Progenitor cell of endocrine pancreas (in vitro differentiated cells): ENCODE measurements at regions not wholly inside any gene's neighbourhood (a gene's known extent, or its start where the extent isn't known, plus 50 kb on each side); places are given as distances from the start of the nearest gene placed in this dataset.
A peak's percentile ranks its signal among the peaks of the same experiment; 100 is the strongest.

Experiments used
- DNase-seq: peaks from one replicate; pipeline ENCODE4 v3.0.0; 2021; ENCODE audit warnings: low spot score; ENCODE audit not compliant: unreplicated experiment
- H3K27ac Mint-ChIP-seq: 2 replicates; pipeline ENCODE4 v1.8.0; 2021; ENCODE audit warnings: mild to moderate bottlenecking, moderate library complexity, mixed read lengths
- H3K27me3 Mint-ChIP-seq: 2 replicates; pipeline ENCODE4 v1.8.0; 2021; ENCODE audit warnings: mixed read lengths
- H3K36me3 Mint-ChIP-seq: 2 replicates; pipeline ENCODE4 v1.8.0; 2022; ENCODE audit warnings: mixed read lengths; ENCODE audit not compliant: insufficient read depth
- H3K4me1 Mint-ChIP-seq: 2 replicates; pipeline ENCODE4 v1.8.0; 2021; ENCODE audit warnings: low read depth, mixed read lengths
- H3K4me3 Mint-ChIP-seq: 2 replicates; pipeline ENCODE4 v1.8.0; 2021; ENCODE audit warnings: low read depth, mild to moderate bottlenecking, moderate library complexity, mixed read lengths
- H3K9me3 Mint-ChIP-seq: 2 replicates; pipeline ENCODE4 v1.8.0; 2021; ENCODE audit warnings: low read depth, mixed read lengths
- TF ChIP-seq, protein P1 (sequence below): fragments of 200-600 bp; sonication (generic); IDR thresholded peaks from one replicate; pipeline ENCODE4 v1.5.0; 2021; ENCODE audit warnings: antibody characterized with exemption, mild to moderate bottlenecking; ENCODE audit not compliant: unreplicated experiment

DNA sequence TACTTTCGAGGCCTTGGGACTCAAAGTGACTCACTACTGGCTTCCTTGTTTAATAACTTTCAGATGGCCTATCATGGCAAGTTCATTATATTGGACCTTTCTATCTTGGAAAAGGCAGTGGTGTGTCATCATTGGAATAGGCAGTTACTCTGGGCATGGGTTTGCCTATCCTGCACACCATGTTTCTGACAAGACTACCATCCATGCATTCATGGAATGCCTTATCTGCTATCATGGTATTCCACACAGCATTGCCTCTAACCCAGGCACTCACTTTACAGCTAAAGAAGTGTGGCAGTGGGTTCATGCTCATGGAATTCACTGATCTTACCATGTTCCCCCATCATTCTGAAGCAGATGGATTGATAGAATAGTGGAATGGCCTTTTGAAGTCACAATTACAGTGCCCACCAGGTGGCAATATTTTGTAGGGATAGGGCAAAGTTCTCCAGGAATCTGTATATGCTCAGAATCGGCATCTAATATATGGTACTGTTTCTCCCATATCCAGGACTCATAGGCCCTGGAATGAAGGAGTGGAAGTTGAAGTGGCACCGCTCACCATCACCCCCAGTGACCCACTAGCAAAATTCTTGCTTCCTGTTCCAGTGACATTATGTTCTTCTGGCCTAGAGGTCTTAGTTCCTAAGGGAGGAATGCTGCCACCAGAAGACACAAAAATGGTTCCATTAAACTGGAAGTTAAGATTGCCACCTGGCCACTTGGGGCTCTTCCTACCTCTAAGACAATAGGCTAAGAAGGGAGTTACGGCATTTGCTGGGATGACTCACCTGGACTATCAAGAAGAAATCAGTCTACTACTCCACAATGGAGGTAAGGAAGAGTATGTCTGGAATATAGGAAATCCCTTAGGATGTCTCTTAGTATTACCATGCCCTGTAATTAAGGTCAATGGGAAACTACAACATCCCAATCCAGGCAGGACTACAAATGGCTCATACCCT lies 1161.4 kb downstream of the SI start:
- no peak for DNase-seq
- TF ChIP-seq, protein P1, sequence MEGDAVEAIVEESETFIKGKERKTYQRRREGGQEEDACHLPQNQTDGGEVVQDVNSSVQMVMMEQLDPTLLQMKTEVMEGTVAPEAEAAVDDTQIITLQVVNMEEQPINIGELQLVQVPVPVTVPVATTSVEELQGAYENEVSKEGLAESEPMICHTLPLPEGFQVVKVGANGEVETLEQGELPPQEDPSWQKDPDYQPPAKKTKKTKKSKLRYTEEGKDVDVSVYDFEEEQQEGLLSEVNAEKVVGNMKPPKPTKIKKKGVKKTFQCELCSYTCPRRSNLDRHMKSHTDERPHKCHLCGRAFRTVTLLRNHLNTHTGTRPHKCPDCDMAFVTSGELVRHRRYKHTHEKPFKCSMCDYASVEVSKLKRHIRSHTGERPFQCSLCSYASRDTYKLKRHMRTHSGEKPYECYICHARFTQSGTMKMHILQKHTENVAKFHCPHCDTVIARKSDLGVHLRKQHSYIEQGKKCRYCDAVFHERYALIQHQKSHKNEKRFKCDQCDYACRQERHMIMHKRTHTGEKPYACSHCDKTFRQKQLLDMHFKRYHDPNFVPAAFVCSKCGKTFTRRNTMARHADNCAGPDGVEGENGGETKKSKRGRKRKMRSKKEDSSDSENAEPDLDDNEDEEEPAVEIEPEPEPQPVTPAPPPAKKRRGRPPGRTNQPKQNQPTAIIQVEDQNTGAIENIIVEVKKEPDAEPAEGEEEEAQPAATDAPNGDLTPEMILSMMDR, result peak; percentile 36
- no peaks in the 10 kb centered on the region for H3K4me1 Mint-ChIP-seq
- no peak overlapping the region for H3K27ac Mint-ChIP-seq
- H3K9me3 Mint-ChIP-seq, result no peaks in the 10 kb centered on the region
- no peaks in the 10 kb centered on the region for H3K36me3 Mint-ChIP-seq
- no peaks in the 10 kb centered on the region for H3K27me3 Mint-ChIP-seq
- H3K4me3 Mint-ChIP-seq, result no peak overlapping the region

DNA sequence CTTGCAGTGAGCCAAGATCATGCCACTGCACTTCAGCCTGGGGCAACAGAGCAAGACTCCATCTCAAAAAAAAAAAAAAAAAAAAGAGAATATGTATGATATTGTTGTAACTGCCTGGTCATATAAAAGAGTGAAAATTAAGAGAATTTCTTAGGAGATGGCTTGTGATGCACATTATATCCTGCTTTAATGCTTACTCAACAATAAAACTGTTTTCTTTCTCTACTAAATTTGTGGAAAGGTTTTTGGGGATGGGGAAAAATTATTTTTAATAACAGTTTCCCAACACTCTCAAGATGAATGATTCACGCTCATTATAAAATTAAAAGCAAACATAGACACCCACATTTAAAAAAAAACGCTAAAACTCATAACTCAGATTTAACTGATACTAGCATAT lies 1163.0 kb downstream of the SI start:
- no peak for DNase-seq
- Mint-ChIP-seq H3K27me3 (no peaks in the 10 kb centered on the region), H3K9me3 (no peaks in the 10 kb centered on the region), H3K4me1 (no peaks in the 10 kb centered on the region), H3K36me3 (no peaks in the 10 kb centered on the region), H3K4me3 (no peak overlapping the region), H3K27ac (no peak overlapping the region)
- TF ChIP-seq, protein P1, result no peak

DNA sequence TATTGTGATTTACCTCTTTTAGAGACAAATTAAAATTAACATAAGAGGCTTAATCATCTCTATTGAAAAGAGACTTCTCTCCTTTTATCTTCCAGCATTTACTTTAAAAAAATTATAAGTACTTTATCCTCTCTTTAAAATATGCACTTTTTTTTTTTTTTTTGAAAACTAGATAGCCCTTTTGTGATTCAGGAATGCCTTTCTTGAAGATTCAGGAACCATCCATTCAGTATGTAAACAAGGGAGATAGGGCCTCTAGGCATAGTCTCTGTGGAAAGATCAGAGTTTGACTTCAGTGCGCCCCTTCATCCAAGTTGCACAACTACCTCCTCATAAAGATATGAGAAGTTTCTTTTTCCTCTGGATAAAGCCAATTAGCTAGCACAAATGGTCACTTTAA lies 1163.7 kb downstream of the SI start:
- no peaks in the 10 kb centered on the region for H3K36me3 Mint-ChIP-seq
- DNase-seq, result no peak
- H3K27me3 Mint-ChIP-seq, result no peaks in the 10 kb centered on the region
- H3K4me1 Mint-ChIP-seq, result no peaks in the 10 kb centered on the region
- TF ChIP-seq, protein P1, result no peak
- no peaks in the 10 kb centered on the region for H3K9me3 Mint-ChIP-seq
- no peak overlapping the region for H3K4me3 Mint-ChIP-seq
- H3K27ac Mint-ChIP-seq, result no peak overlapping the region

DNA sequence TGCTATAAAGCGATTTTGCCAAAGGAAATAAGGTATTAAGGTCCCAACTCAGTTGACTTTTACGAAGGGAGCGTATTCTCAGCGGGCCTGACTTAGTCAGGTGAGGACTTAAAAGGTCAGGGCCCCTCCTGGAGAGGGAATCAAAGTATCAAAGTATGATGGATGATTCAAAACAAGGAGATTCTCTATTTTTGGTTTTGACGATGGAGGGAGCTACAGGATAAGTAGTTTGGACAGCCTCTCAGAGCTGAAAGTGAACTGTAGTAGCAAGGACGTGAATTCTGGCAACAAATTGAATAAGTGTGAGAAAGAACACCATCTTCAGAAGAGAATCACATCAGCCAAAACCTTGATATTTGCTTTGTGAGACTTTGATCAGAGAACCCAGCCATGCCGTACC lies 1186.5 kb downstream of the SI start:
- Mint-ChIP-seq H3K36me3 (no peaks in the 10 kb centered on the region), H3K9me3 (peaks cover 10% of the 10 kb centered on the region), H3K27ac (no peak overlapping the region), H3K4me3 (no peak overlapping the region), H3K27me3 (no peaks in the 10 kb centered on the region), H3K4me1 (peaks cover 14% of the 10 kb centered on the region)
- no peak for DNase-seq
- TF ChIP-seq, protein P1, result no peak

DNA sequence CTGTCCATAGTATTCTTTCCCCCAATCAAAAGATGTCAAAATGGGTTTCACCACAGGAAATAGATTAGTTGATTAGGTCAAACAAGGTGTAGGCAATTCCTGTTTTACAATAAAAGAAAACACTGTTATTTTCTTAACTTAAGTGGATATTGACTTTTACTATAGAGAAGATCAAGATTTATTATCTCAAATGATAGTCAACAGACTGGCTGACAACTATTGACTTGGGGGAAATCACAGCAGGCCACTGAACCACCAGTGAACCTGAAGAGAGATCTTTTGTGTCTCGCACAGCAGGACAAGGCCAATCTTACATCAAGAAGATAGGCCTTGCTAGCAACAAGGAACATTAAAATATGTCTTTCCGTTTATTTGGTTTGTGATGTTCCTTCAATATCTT lies 1187.6 kb downstream of the SI start:
- Mint-ChIP-seq H3K4me1 (peaks cover 10% of the 10 kb centered on the region), H3K36me3 (no peaks in the 10 kb centered on the region), H3K27me3 (no peaks in the 10 kb centered on the region), H3K4me3 (no peak overlapping the region), H3K9me3 (peaks cover 6% of the 10 kb centered on the region), H3K27ac (no peak overlapping the region)
- TF ChIP-seq, protein P1, result no peak
- DNase-seq, result no peak
